Endothelial cell (in vitro differentiated cells): ENCODE measurements at regions not wholly inside any gene's neighbourhood (a gene's known extent, or its start where the extent isn't known, plus 50 kb on each side); places are given as distances from the start of the nearest gene placed in this dataset.

Experiments used
- DNase-seq: peaks from one replicate; pipeline ENCODE4 v3.0.0; 2021; ENCODE audit warnings: low spot score
- H3K27ac Mint-ChIP-seq: one replicate; pipeline ENCODE4 v1.8.0; 2021; ENCODE audit warnings: mixed read lengths, inconsistent platforms; ENCODE audit not compliant: unreplicated experiment
- H3K27me3 Mint-ChIP-seq: one replicate; pipeline ENCODE4 v1.8.0; 2021; ENCODE audit warnings: mild to moderate bottlenecking, moderate library complexity, mixed read lengths, inconsistent platforms; ENCODE audit not compliant: unreplicated experiment
- H3K36me3 Mint-ChIP-seq: one replicate; pipeline ENCODE4 v1.8.0; 2021; ENCODE audit warnings: mild to moderate bottlenecking, low read depth, mixed read lengths, inconsistent platforms; ENCODE audit not compliant: unreplicated experiment
- H3K4me1 Mint-ChIP-seq: one replicate; pipeline ENCODE4 v1.8.0; 2021; ENCODE audit warnings: mild to moderate bottlenecking, mixed read lengths, inconsistent platforms; ENCODE audit not compliant: unreplicated experiment
- H3K4me3 Mint-ChIP-seq: one replicate; pipeline ENCODE4 v1.8.0; 2021; ENCODE audit warnings: mild to moderate bottlenecking, mixed read lengths, inconsistent platforms; ENCODE audit not compliant: unreplicated experiment
- H3K9me3 Mint-ChIP-seq: one replicate; pipeline ENCODE4 v1.8.0; 2021; ENCODE audit warnings: mixed read lengths, inconsistent platforms; ENCODE audit not compliant: unreplicated experiment
- CTCF ChIP-seq: fragments of 200-600 bp; sonication (generic); IDR thresholded peaks from one replicate; pipeline ENCODE4 v1.5.0; 2021; ENCODE audit warnings: antibody characterized with exemption; ENCODE audit not compliant: unreplicated experiment

- DNase-seq: no peak
- Mint-ChIP-seq H3K9me3 (no peaks in the 10 kb centered on the region), H3K4me3 (no peak overlapping the region), H3K4me1 (peaks cover 17% of the 10 kb centered on the region), H3K27me3 (peaks cover 2% of the 10 kb centered on the region), H3K27ac (no peak overlapping the region), H3K36me3 (no peaks in the 10 kb centered on the region)
- TF ChIP-seq CTCF: no peak
Observed at GRCh38 chr1:81703756-81704463, 96.8 kb upstream of the ADGRL2 start.

GRCh38 chr1:81703391-81703755 lies 97.4 kb upstream of the ADGRL2 start:
- no peak overlapping the region for H3K4me3 Mint-ChIP-seq
- TF ChIP-seq CTCF: no peak
- H3K27ac Mint-ChIP-seq: no peak overlapping the region
- H3K4me1 Mint-ChIP-seq: peaks cover 17% of the 10 kb centered on the region
- DNase-seq: no peak
- H3K27me3 Mint-ChIP-seq: peaks cover 2% of the 10 kb centered on the region
- H3K9me3 Mint-ChIP-seq: no peaks in the 10 kb centered on the region
- H3K36me3 Mint-ChIP-seq: no peaks in the 10 kb centered on the region

DNA sequence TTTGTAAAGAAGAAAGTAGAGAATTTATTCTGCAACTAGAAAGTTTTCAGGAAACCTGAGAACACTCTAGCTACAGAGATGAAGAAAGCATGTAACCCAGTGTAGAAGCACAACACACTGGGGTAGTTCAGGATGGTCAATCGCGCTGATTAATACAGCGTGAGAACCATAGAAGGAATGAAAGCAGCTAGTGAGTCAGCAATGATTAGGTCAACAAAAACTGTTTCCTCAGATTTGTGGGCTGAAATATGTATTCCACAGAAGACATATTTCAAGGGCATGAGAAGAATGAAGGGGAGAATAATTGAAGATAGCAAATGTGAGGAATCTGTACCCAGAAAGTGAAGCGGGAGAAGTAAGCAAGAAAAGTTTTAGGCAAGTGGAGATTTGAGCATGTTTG lies 97.8 kb upstream of the ADGRL2 start:
- Mint-ChIP-seq H3K27me3 (peaks cover 2% of the 10 kb centered on the region), H3K27ac (no peak overlapping the region), H3K9me3 (no peaks in the 10 kb centered on the region), H3K4me1 (peaks cover 17% of the 10 kb centered on the region), H3K36me3 (no peaks in the 10 kb centered on the region), H3K4me3 (no peak overlapping the region)
- no peak for DNase-seq
- TF ChIP-seq CTCF: no peak

GRCh38 chr1:81702079-81702715 lies 98.5 kb upstream of the ADGRL2 start:
- no peak for TF ChIP-seq CTCF
- no peak for DNase-seq

DNA sequence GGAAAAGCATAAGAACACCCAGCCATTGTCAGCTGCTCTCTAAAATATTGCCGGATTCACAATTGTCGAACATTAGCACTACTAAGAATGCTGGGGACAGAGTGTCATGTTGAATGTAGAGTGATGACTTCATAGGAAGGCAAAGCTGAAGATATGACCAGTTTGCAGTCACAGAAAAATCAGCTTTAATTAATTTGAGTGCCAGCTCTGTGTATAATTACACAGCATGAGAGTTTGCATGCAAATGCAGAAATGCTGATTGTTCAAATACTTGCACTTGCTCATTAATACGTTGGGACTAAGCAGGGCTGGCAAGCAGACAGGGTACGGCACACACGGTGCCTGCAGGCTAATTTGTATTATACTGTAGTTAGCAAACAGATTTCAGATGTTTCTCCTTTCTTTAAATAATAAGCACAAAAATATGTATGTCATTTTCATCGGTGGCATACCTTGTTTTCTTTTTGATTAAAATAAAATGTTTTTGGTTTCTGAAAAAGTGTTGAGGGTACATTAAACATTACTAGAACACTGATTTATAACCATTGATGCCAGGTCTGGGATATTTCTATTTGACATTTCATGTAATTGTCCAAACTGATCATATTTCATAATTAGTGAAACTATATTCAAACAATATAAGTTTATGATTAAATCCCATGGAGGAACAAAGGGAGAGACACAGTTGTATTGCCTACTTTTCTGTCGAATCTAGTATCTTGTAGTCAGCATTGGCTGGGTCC lies 99.8 kb upstream of the ADGRL2 start:
- no peak overlapping the region for H3K4me3 Mint-ChIP-seq

More at GRCh38 chr1:81702079-81702715, 98.5 kb upstream of the ADGRL2 start:
- Mint-ChIP-seq H3K4me1 (peaks cover 17% of the 10 kb centered on the region), H3K9me3 (no peaks in the 10 kb centered on the region), H3K27ac (no peak overlapping the region), H3K27me3 (peaks cover 2% of the 10 kb centered on the region), H3K36me3 (no peaks in the 10 kb centered on the region), H3K4me3 (no peak overlapping the region)

More for the DNA sequence above, 99.8 kb upstream of the ADGRL2 start:
- H3K27me3 Mint-ChIP-seq: peaks cover 2% of the 10 kb centered on the region
- peaks cover 17% of the 10 kb centered on the region for H3K4me1 Mint-ChIP-seq
- H3K36me3 Mint-ChIP-seq: no peaks in the 10 kb centered on the region
- no peak for TF ChIP-seq CTCF
- H3K9me3 Mint-ChIP-seq: no peaks in the 10 kb centered on the region
- no peak for DNase-seq
- no peak overlapping the region for H3K27ac Mint-ChIP-seq
